Hindlimb muscle (tissue), 1 donor: ENCODE measurements at regions not wholly inside any gene's neighbourhood (a gene's known extent, or its start where the extent isn't known, plus 50 kb on each side); places are given as distances from the start of the nearest gene placed in this dataset.

Source experiments
- DNase-seq: peaks from one replicate; pipeline ENCODE4 v3.0.0-alpha.2; 2013

DNA sequence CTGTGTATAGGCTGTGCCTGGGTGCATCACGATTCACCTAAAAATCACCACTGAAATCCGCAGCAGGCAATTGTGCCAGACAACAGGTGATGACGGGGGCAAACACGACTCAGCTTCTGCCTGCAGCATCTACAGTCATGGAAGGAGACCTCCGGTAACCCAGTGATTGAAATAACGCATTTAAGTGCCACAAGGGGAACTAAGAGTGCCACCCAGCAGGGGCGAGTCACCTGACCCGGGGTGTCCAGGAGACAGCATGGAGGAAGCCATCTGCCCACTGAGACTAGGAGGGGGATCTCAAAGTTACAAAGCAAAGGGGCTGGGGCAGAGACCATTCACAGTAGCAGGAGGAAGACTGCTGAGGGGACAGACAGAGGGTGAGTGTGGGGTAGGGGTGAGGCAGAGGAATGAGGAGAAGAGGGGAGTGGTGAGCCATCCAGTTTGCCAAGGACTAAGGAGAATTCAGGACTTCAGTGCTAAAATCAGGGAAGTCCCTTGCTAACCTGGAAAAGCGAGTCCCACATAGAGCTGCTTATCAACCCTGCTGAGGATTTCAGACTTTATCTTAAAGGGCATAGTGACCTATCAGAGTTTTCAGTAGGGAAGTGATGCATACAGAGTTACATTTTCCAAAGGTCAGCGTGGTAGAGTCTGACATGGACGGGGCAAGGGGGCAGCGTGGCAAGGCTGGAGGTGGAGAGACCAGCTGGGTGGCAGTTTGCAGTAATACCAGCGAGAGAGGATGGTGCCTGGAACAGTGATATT, 256.7 kb upstream of the HES1 start:
- DNase-seq, result no peak

DNA sequence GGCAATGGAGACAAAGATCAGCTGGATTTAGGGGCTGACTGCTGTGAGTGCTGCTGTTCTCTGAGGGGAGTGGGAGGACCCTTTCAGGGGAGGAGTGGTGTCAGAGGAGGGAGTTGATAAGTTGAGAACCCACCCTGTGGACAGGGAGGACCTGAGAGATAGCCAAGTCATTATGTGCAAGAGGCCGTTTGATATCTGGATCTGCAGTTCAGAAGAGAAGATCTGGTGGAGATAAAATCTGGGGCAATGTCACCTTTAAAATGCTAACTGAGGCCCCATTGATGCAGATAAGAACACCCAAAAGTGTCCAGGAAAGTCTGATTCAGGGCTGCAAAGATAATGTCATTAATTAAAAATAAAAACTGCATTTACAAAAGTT, 256.1 kb upstream of the HES1 start:
- DNase-seq, result no peak

DNA sequence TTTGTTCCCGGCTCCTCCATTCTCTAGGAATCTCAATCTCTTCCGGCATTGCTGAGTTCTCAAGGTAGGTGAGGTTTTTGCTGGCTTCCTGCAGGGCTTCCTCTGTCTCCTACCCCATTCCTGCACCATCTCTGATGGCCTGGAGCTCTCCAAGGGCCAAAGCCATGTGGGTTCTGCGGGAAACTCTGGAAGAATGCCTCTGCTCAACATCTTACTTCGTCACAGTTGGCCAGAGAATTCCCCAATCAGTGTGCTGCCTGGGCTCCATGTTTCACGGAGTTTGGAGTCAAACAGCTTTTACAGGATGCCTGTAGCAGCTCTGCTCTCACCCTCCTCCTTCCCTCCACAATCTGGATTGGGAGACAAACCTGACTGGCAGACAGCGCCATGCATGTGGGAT, 253.9 kb upstream of the HES1 start:
- no peak for DNase-seq

GRCh38 chr3:193883551-193883950, 252.4 kb upstream of the HES1 start:
- DNase-seq, result no peak

DNA sequence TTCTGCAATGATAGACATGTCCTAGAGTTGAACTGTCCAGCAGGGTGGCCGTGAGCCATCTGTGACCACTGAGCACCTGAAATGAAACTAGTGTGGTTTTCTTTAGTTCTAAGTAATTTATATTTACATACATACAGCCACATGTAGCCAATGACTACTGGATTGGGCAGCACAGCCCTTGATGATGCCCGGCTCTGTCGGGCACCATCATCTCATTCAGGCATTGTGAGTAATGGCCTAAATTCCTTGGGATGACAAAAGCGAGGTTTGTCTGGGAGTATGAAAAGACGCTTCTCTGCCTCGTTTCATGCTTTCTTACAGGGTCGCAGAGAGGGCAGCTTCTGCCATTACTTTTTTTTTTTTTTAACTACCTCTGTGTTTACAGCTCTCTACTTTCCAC, 251.9 kb upstream of the HES1 start:
- no peak for DNase-seq

GRCh38 chr3:193884652-193885051, 251.3 kb upstream of the HES1 start:
- DNase-seq, result no peak

GRCh38 chr3:193885832-193886231, 250.1 kb upstream of the HES1 start:
- DNase-seq, result no peak

DNA sequence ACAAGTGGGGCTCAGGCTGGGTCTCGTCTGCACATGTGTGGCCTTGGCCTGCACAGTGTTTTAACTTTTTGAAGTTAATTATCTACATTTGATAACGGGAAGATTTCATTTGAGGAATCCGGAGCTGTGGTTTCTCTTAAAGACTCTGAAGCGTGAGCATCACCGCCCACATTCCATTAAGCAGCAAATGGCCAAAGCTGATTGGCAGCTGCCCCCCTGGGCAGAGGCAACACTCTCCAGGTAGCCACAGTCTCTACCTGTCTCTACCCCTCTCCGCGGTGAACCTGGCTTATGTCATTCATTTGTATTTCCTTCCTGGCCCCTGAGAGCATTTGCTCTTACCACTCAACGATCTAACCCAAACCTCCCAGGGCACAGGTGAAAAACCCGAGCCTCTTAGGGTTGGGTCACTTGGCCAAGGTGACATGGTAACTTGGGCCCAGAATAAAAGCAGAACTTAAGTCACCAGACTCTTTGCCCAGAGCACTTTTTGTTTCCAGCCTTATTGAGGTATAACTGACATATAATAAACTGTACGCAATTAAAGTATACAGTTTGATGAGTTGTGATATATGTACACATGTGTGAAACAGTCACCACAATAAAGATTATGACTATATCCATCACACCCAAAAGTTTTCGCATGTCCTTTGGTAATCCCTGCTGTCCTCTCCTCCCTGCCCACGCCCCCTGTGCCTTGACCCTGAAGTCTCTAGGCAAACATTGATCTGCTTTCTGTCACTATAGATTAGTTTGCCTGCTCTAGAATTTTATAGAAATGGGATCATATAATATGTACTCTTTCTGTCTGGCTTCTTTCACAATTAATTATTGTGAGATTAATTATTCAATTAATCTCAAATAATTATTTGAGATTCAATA, 245.7 kb upstream of the HES1 start:
- no peak for DNase-seq

DNA sequence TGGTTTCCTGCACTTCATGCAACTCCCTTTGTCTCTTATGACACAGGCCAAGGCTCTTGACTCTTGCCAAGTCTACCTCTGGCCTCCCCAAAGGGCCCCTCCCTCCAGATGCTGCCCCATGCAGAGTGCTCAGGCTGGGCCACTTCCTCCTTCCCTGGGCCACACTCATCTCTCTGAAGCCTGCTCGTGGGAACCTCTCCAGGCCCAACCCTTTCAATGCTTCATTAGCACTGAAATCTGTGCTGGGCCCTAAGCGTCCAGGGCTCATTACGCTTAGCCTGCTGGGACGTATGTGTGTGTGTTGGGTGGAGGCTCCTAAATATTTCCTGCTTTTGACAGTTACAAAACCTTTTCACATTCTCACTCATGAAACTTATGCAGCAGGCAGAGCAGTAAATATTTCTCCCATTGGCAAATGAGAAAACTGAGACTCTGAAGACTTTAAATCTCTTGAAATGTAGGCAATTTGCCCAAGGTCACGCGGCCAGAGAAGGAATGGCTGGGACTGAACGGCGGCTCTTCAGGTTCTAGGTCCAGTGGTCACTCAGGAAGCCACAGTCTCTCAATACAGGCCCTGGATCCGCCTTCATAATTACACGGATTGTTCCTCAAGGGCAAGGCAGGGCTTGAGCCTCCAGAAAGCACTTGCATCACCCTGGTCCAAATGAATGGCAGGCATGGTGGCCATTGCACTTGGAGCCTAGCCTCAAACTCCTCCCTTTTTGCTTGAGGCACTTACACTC, 241.7 kb upstream of the HES1 start:
- no peak for DNase-seq

- DNase-seq, result no peak
These were observed 240.5 kb upstream of the HES1 start for GRCh38 chr3:193895409-193895808.

GRCh38 chr3:193896419-193896818, 239.5 kb upstream of the HES1 start:
- DNase-seq, result no peak

- no peak for DNase-seq
These were observed 238.7 kb upstream of the HES1 start for GRCh38 chr3:193897288-193897687.

- DNase-seq, result no peak
These were observed 238.2 kb upstream of the HES1 start for GRCh38 chr3:193897731-193898180.

GRCh38 chr3:193899001-193899400, 236.9 kb upstream of the HES1 start:
- no peak for DNase-seq

DNA sequence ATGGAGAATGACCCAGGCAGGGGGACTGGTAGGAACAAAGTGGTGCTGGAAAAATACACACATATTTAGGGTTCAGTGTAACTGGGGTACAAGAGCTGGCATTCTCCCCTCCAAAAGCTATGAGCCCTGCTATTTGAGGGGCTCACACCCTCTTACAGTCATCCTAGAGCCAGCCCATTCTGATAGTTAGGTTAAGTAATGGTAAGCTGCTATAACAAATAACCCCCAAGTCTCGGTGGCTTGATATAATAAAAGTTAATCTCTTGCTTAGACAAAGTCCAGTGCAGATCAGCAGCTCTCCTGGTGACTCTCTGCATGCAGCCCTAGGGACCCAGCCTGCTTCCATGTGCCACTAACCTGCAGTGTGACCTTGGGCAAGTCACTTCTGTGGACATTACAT, 234.9 kb upstream of the HES1 start:
- DNase-seq, result no peak

DNA sequence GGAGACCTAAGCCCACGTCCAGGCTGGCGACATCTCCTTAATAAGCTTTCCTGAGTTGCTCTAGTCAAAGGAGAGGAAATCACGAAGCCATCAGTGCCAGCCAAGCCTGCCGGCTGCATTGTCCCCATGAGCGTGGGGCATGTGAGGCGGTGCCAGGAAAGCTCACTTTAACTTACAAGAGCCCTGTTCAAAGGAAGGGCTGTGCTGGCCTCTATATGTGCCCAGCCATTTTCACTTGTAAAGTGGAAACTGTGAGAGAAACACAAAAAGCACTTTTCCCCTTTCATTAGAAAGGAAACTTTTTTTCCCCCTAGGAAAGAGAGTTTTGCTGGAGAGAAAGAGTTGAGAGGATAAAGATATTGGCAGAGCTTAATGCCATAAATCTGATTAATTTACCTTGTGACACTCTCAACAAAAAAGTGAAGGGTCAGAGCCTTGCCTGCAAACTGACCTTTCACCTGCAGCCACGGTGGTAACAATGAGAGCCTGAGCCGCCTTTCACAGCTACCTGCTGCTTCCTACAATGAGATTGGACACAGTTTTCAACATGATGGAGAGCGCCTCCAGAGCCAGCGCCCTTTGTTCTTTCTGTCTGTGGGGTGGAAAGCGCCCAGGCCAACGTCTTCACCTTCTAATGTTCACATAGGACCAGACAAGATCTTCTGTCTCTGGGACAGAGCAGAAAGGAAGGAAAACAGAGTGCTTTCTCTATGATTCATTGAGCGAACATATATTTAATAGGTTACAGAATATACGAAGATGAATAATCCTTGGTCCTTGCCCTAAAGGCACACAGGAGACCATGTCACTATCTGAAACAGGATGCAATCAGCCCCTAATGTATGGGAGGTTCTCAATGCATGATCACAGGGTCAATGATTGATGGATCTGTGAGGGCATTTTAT, 233.1 kb upstream of the HES1 start:
- no peak for DNase-seq

DNA sequence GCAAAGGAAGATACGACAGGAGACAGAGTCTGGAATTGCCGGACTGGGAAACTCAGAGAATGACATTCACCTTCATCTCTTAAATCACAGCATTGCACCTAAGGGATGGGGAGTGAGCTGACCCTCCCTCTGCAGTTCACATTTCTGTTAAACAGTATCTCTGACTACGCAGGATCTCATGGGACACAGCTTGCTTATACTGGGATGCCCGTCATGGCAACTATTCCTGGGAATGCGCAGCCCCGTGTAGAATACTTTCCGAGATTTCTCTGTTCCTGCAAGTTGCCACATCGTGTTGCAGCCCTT, 232.5 kb upstream of the HES1 start:
- DNase-seq, result no peak

GRCh38 chr3:193903966-193904365, 232.0 kb upstream of the HES1 start:
- no peak for DNase-seq

DNA sequence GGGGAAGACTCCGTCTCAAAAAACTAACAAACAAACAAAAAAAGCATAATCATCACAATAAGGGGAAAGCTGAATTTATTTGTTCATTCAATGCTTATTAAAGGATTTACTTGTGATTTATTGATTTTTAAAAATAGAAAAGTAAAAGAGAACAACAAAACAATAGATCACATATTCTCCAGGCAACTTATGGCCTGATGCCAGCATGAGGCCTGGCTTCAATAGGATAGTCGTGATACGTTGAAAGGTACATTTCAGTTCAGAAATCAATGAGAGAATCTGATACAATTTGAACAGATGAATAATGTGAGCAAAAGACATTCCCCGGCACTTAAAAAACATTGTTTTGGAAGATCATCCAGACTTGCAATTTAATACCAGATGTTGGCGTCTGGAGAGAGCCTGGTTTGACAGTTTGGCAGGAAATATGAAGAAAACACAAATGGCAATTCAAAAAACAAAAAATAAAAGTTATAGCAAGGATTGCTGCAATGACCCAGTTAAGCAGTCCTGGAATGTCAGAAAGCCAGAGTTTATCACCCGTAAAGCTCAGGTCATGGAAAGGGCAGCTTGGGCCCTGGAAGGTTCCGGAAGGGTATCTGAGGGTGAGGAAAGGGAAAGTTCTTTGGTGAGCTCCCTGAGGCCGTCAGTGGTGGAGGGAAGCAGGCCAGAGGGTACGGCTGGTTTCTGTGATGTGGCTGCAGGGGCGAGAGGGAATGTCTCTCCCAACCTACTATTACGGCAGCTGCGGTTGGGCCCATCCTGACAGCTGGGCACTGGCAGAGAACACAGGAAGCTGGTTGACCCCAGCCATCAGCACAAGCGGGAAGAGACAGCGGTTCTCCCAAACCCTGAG, 230.2 kb upstream of the HES1 start:
- DNase-seq, result peak; percentile 24

GRCh38 chr3:193906849-193907410, 229.0 kb upstream of the HES1 start:
- no peak for DNase-seq

GRCh38 chr3:193908181-193908744, 227.7 kb upstream of the HES1 start:
- DNase-seq, result no peak
